Activated T-helper 1 cell treated with anti-CD3 and anti-CD28 coated beads, Interleukin-12 subunit alpha, Interleukin-12 subunit beta, Interleukin-2, Interleukin-4 antibody, amounts not matched to agents 30 ng/mL and 10 ng/mL and 1 ng/mL, durations not matched to agents 14 hours and 24 hours and 36 hours (primary cell): ENCODE measurements at regions not wholly inside any gene's neighbourhood (a gene's known extent, or its start where the extent isn't known, plus 50 kb on each side); places are given as distances from the start of the nearest gene placed in this dataset.

Experiments
- DNase-seq: peaks from one replicate; pipeline ENCODE4 v3.0.0; 2021; ENCODE audit warnings: low spot score
- H3K27ac Mint-ChIP-seq: one replicate; pipeline ENCODE4 v1.8.0; 2021; ENCODE audit warnings: mild to moderate bottlenecking, mixed read lengths
- H3K27me3 Mint-ChIP-seq: one replicate; pipeline ENCODE4 v1.8.0; 2022; ENCODE audit warnings: mild to moderate bottlenecking, moderate library complexity, mixed read lengths; ENCODE audit not compliant: insufficient read depth
- H3K36me3 Mint-ChIP-seq: one replicate; pipeline ENCODE4 v1.8.0; 2021; ENCODE audit warnings: low read depth, mixed read lengths
- H3K4me1 Mint-ChIP-seq: one replicate; pipeline ENCODE4 v1.8.0; 2021; ENCODE audit warnings: low read depth, mixed read lengths
- H3K4me3 Mint-ChIP-seq: one replicate; pipeline ENCODE4 v1.8.0; 2021; ENCODE audit warnings: mild to moderate bottlenecking, moderate library complexity, mixed read lengths
- H3K9me3 Mint-ChIP-seq: one replicate; pipeline ENCODE4 v1.8.0; 2021; ENCODE audit warnings: mixed read lengths
- intact Hi-C: fragments of 100-400 bp; cut with micrococcal nuclease; formaldehyde crosslinking; loops from one replicate; pipeline ENCODE4 v1.15.1; 2024

DNA sequence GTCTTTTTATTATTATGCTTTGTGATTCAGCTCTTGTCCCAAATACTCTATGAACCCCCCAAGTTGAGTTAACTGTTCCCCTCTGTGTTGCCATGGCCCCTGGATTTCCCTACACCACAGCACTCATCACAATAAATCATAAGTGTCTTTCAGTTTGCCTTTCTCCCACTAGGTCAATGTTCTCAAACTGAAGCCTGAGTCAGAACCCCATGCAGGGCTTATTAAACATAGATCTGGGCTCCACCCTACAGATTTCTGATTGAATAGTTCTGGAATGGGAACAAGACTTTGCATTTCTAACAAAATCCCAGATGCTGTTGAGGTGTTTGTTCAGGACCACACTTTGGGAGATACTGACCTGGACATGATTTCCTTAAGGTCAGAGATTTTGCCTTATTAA is 199.4 kb downstream of the TBX5 start:
- H3K27ac Mint-ChIP-seq: no peak overlapping the region
- intact Hi-C loops: no loop called here
- H3K4me3 Mint-ChIP-seq: no peak overlapping the region
- no peaks in the 10 kb centered on the region for H3K9me3 Mint-ChIP-seq
- no peak for DNase-seq
- no peaks in the 10 kb centered on the region for H3K36me3 Mint-ChIP-seq
- no peaks in the 10 kb centered on the region for H3K27me3 Mint-ChIP-seq
- H3K4me1 Mint-ChIP-seq: no peaks in the 10 kb centered on the region

DNA sequence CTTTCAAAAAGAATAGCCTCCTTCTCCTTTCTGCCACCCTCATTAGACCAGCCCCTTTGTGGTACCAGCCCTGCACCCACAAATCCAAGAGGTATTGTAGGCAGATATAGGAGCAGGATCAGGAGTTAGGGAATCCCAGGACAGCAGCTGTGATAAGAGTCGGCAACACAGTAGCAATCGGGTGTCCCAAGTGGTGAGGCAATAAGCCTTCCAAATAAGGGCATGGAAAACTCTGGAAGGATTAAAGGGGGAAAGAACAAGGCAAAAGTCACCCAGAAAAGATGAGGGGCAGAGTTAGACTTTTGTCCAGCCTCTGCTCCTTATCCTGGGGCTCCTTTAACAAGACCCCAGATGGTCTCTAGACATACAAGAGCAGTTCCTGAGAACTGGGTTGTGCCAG is 204.2 kb downstream of the TBX5 start:
- Mint-ChIP-seq H3K36me3 (no peaks in the 10 kb centered on the region), H3K4me3 (no peak overlapping the region), H3K4me1 (no peaks in the 10 kb centered on the region), H3K27ac (no peak overlapping the region), H3K27me3 (no peaks in the 10 kb centered on the region), H3K9me3 (peaks cover 4% of the 10 kb centered on the region)
- no peak for DNase-seq
- intact Hi-C loops: no loop called here

- Mint-ChIP-seq H3K9me3 (peaks cover 4% of the 10 kb centered on the region), H3K4me3 (no peak overlapping the region), H3K4me1 (no peaks in the 10 kb centered on the region), H3K27me3 (no peaks in the 10 kb centered on the region), H3K27ac (no peak overlapping the region), H3K36me3 (no peaks in the 10 kb centered on the region)
- intact Hi-C loops: no loop called here
- DNase-seq: no peak
These were observed 211.0 kb downstream of the TBX5 start for GRCh38 chr12:114194956-114195355.

- no peaks in the 10 kb centered on the region for H3K4me1 Mint-ChIP-seq
- H3K9me3 Mint-ChIP-seq: peaks cover 2% of the 10 kb centered on the region
- intact Hi-C loops: no loop called here
- no peak for DNase-seq
- H3K4me3 Mint-ChIP-seq: no peak overlapping the region
- H3K27me3 Mint-ChIP-seq: no peaks in the 10 kb centered on the region
- H3K27ac Mint-ChIP-seq: no peak overlapping the region
- no peaks in the 10 kb centered on the region for H3K36me3 Mint-ChIP-seq
These were observed 211.9 kb downstream of the TBX5 start for GRCh38 chr12:114194066-114194465.

DNA sequence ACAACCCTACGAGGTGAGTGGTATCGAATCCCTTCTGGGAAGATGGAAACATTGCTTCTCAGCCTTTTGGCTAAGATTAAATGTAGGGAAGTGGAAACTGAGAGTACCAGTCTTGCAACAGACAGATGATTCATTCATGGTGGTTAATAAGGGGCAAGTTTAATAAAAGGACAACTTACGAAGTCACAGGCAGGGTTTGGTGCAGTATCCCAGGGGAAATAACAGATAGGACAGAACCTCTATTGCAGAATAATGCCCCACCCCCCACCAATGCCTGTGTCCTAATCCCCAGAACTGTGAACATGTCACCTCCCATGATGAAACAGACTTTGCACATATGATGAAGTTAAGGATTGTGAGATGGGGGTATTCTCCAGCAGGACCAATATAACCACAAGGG is 212.5 kb downstream of the TBX5 start:
- no peak for DNase-seq
- intact Hi-C loops: no loop called here
- Mint-ChIP-seq H3K27me3 (no peaks in the 10 kb centered on the region), H3K36me3 (no peaks in the 10 kb centered on the region), H3K27ac (no peak overlapping the region), H3K4me1 (no peaks in the 10 kb centered on the region), H3K9me3 (no peaks in the 10 kb centered on the region), H3K4me3 (no peak overlapping the region)

DNA sequence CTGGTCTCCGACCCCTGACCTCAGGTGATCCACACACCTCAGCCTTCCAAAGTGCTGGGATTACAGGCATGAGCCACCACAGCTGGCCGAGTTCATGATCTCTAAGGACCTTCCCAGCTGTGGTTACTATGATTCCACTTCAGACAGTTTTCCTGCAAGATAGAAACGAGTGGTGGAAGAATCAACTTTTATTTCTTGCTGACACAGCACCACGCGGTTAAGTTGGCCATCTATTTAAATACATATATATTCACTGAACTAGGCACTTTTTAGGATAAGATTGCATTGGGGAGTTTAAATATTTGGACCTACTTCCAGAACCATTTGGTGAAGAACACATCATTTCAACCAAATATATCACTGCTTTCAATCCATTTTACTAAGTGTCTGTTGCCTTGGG is 213.4 kb downstream of the TBX5 start:
- no peaks in the 10 kb centered on the region for H3K9me3 Mint-ChIP-seq
- no peaks in the 10 kb centered on the region for H3K4me1 Mint-ChIP-seq
- H3K36me3 Mint-ChIP-seq: no peaks in the 10 kb centered on the region
- H3K27me3 Mint-ChIP-seq: no peaks in the 10 kb centered on the region
- H3K4me3 Mint-ChIP-seq: no peak overlapping the region
- intact Hi-C loops: no loop called here
- DNase-seq: no peak
- H3K27ac Mint-ChIP-seq: no peak overlapping the region

DNA sequence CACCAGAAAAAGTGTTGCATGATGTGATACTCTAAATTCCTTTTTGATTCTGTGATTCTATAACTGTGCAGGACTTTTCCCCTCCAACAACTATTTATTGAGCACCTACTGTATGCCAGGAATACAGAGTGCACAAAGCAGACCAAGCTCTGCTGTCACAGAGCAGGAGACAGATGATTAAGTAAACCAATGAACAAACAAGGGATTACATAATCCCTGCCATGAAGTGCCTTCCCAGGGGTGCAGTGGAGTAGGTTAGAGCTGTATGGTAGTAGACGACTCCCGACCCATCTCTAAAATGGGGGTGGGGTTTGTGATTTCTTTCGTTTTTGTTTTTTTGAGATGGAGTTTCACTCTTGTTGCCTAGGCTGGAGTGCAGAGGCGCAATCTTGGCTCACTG is 213.9 kb downstream of the TBX5 start:
- no peak overlapping the region for H3K27ac Mint-ChIP-seq
- no peaks in the 10 kb centered on the region for H3K36me3 Mint-ChIP-seq
- no peak for DNase-seq
- no peaks in the 10 kb centered on the region for H3K9me3 Mint-ChIP-seq
- intact Hi-C loops: no loop called here
- H3K27me3 Mint-ChIP-seq: no peaks in the 10 kb centered on the region
- no peak overlapping the region for H3K4me3 Mint-ChIP-seq
- no peaks in the 10 kb centered on the region for H3K4me1 Mint-ChIP-seq

- Mint-ChIP-seq H3K36me3 (no peaks in the 10 kb centered on the region), H3K27ac (no peak overlapping the region), H3K27me3 (no peaks in the 10 kb centered on the region), H3K9me3 (no peaks in the 10 kb centered on the region), H3K4me3 (no peak overlapping the region), H3K4me1 (no peaks in the 10 kb centered on the region)
- intact Hi-C loops: no loop called here
- DNase-seq: no peak
These were observed 214.4 kb downstream of the TBX5 start for GRCh38 chr12:114191581-114191980.

DNA sequence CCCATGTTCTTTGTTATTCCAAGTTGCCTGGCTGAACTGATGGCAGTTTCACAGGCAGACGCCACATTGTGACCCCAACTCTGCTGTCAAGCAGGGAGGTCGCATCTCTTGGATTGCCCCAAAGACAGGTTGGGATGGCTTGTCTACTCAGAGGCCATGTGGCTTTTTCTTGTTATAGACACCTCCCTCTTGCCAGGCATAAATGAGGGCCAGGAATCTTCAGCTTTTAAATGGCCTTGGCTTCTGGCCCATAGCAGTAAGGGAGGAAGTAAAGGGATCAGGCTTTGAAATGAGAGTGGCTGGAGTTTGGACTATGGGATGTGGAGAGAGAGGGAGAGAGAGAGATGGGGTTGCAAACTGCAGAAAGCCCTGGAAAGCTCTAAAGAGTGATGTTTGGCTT is 215.0 kb downstream of the TBX5 start:
- H3K9me3 Mint-ChIP-seq: no peaks in the 10 kb centered on the region
- intact Hi-C loops: no loop called here
- no peaks in the 10 kb centered on the region for H3K27me3 Mint-ChIP-seq

DNA sequence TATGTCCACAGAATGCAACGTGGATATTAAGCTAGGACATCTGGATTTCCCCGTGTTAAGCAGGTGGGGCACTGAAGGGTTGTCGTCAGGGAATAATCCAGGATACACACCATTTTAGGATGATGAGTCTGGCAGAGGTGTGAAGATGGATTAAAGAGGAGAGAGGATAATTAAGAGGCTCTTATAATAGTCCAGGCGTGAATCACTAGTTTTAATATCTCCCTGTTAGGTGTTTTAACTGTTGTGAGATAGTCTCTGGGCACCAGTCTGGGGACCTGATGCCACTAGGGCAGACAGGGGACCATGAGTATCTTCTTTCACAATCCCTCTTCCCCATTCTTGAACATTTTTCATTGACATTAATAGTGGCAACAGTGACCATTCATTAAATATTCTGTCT is 216.7 kb downstream of the TBX5 start:
- Mint-ChIP-seq H3K4me3 (no peak overlapping the region), H3K36me3 (no peaks in the 10 kb centered on the region), H3K9me3 (no peaks in the 10 kb centered on the region), H3K27me3 (no peaks in the 10 kb centered on the region), H3K27ac (no peak overlapping the region), H3K4me1 (no peaks in the 10 kb centered on the region)
- DNase-seq: no peak
- intact Hi-C loops: no loop called here

More for the DNA sequence above, 215.0 kb downstream of the TBX5 start:
- Mint-ChIP-seq H3K27ac (no peak overlapping the region), H3K36me3 (no peaks in the 10 kb centered on the region), H3K4me1 (no peaks in the 10 kb centered on the region), H3K4me3 (no peak overlapping the region)
- DNase-seq: no peak

DNA sequence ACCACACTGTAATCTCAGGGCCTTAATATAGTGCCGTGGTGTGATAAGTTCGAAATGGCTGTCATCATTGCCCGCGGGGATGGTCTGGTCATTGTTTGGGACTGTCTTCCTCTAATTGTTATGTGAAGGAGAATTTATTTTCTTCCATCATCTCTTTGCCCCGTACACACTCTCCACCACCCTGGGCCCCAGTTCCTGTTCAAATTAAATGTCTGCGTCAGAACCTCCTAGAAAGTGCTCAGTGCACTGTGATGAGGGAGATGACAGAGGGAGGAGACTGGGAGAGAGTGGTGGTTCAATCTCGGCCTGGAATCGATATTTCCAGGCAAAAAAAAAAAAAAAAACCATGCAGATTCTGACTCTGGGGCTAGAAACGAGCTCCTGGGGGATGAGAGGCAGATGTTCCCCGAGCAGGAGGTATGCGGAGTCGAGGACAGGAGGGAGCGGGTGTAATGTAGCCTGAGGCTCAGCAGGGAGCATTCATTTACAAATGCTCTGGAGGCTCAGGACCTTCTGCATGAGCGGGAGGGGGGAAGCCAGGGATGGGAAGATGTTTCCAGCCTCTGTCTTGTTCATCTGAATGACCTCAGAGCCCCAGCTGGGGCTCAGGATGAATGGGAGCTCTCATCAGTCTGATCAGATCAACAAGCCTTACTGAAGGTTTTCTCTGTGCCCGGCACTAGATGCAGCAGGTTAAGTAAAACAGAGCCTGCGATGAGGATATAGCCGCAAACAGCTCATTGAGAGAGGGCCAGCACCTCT is 219.5 kb downstream of the TBX5 start:
- intact Hi-C loops: no loop called here
- DNase-seq: no peak
- Mint-ChIP-seq H3K4me1 (no peaks in the 10 kb centered on the region), H3K27ac (no peak overlapping the region), H3K36me3 (no peaks in the 10 kb centered on the region), H3K4me3 (no peak overlapping the region), H3K9me3 (no peaks in the 10 kb centered on the region), H3K27me3 (no peaks in the 10 kb centered on the region)

DNA sequence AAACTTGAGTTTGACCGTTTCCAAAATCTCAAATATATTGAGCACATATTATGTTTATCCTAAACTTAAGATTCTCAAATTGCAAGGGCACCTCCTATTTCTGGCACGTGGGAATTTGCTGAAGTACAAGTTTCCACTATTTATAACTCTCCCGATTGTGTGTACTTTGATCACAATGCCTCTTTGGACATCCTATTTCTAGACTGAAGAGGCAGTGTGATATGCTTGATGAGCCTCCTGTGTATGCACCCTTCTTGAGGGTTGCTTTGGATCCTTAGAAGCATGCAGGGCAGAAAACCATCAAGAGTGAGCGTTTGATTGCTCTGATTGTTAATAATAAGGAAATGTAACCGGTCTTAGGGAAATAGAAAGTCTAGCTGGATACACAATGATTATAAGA is 218.9 kb upstream of the RBM19 start:
- H3K27ac Mint-ChIP-seq: no peak overlapping the region
- H3K9me3 Mint-ChIP-seq: no peaks in the 10 kb centered on the region
- intact Hi-C loops: no loop called here
- no peak for DNase-seq
- no peaks in the 10 kb centered on the region for H3K4me1 Mint-ChIP-seq
- H3K27me3 Mint-ChIP-seq: no peaks in the 10 kb centered on the region
- no peak overlapping the region for H3K4me3 Mint-ChIP-seq
- H3K36me3 Mint-ChIP-seq: no peaks in the 10 kb centered on the region

DNA sequence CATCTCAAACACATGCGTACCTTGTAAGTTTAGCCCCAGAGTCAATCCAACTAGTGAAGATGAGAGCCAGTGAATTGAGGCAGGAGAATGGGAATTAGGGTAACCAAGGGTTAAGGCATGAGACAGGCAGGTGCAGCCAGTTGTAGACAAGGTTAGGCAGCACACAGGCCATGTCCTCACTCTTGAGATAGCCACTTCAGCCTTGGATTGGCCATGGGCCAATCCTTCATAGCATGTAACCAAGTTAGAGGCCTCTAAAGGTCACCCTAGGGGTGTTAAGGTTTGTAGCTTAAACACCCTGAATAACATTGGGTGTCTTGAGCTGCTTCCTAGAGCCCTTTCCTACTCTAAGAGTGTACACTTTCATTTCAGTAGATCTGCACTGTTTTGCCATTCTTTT is 208.2 kb upstream of the RBM19 start:
- intact Hi-C loops: no loop called here

DNA sequence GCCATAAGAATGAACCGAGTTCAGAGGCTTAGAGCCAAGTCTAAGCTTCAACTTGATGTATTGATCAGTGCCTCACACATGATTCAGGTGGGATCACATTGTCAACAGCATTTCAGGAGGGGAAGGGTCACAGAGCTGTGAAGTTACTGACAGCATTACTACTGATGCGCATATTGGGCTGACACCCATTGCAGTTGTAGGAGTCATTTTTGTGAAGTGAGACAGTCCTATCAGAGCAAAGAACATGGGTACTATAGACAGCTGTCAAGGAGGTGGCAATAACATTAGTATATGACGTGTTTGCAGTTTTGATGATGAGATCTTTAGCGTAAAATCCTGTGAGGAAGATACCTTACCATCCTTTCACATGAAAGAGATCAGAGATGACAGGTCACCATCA is 206.0 kb upstream of the RBM19 start:
- H3K4me1 Mint-ChIP-seq: no peaks in the 10 kb centered on the region
- intact Hi-C loops: no loop called here
- no peak overlapping the region for H3K4me3 Mint-ChIP-seq
- no peaks in the 10 kb centered on the region for H3K36me3 Mint-ChIP-seq
- no peak for DNase-seq
- no peaks in the 10 kb centered on the region for H3K27me3 Mint-ChIP-seq
- H3K9me3 Mint-ChIP-seq: no peaks in the 10 kb centered on the region
- no peak overlapping the region for H3K27ac Mint-ChIP-seq

More for the DNA sequence above, 208.2 kb upstream of the RBM19 start:
- no peaks in the 10 kb centered on the region for H3K36me3 Mint-ChIP-seq
- H3K9me3 Mint-ChIP-seq: no peaks in the 10 kb centered on the region
- no peak overlapping the region for H3K27ac Mint-ChIP-seq
- H3K4me3 Mint-ChIP-seq: no peak overlapping the region
- no peaks in the 10 kb centered on the region for H3K27me3 Mint-ChIP-seq
- no peaks in the 10 kb centered on the region for H3K4me1 Mint-ChIP-seq
- DNase-seq: no peak
